Heart right ventricle (tissue), 16 donors: ENCODE measurements at regions not wholly inside any gene's neighbourhood (a gene's known extent, or its start where the extent isn't known, plus 50 kb on each side); places are given as distances from the start of the nearest gene placed in this dataset.

Experiments
- ATAC-seq, 8 donors: fragments of 200-7000 bp; cut with Tn5 transposase; one replicate each; pipeline ENCODE4 v1.9.1; 2020; ENCODE audit warnings: mild to moderate bottlenecking in 8 of 8, moderate library complexity in 8 of 8, moderate number of reproducible peaks in 1 of 8
- DNase-seq, 2 donors: peaks; one replicate each; pipeline ENCODE4 v3.0.0-alpha.2; 2020
- H3K27ac ChIP-seq, 10 donors: fragments of 200-600 bp; sonication (generic) in 2 of 10; one replicate each; pipeline versions ENCODE4 v1.5.0 to v1.8.0; 2020 to 2022; ENCODE audit warnings: mild to moderate bottlenecking in 3 of 10
- H3K27me3 ChIP-seq, 7 donors: fragments of 200-600 bp; one replicate each; pipeline ENCODE4 v1.8.0; 2021 to 2022; ENCODE audit warnings: mild to moderate bottlenecking in 2 of 7
- H3K36me3 ChIP-seq, 9 donors: fragments of 200-600 bp; sonication (generic) in 1 of 9; one replicate each; pipeline versions ENCODE4 v1.5.0 to v1.8.0; 2020 to 2022; ENCODE audit warnings: mild to moderate bottlenecking in 2 of 9
- H3K4me1 ChIP-seq, 9 donors: fragments of 200-600 bp; sonication (generic) in 1 of 9; one replicate each; pipeline versions ENCODE4 v1.5.0 to v1.8.0; 2020 to 2022; ENCODE audit warnings: mild to moderate bottlenecking in 4 of 9
- H3K4me3 ChIP-seq, 10 donors: fragments of 200-600 bp; sonication (generic) in 2 of 10; one replicate each; pipeline versions ENCODE4 v1.5.0 to v1.8.0; 2020 to 2022; ENCODE audit warnings: mild to moderate bottlenecking in 7 of 10, moderate library complexity in 2 of 10
- H3K9me3 ChIP-seq, 11 donors: fragments of 200-600 bp in 10 of 11; sonication (generic) in 2 of 11; one replicate each; pipeline versions ENCODE4 v1.5.0 to v1.8.0; 2013 to 2022; ENCODE audit warnings: mild to moderate bottlenecking in 2 of 11, control low read depth in 1 of 11, moderate library complexity in 1 of 11
- CTCF ChIP-seq, 9 donors: fragments of 200-600 bp; sonication (generic) in 2 of 9; IDR thresholded peaks; one replicate each; pipeline versions ENCODE4 v1.5.0 to v1.8.0; 2021 to 2022; ENCODE audit warnings: antibody characterized with exemption in 9 of 9, mild to moderate bottlenecking in 5 of 9, moderate library complexity in 1 of 9
- WGBS, 2 donors: extraction: QIAGEN DNeasy Blood & Tissue Kit; methylation state at CpG; one replicate each; pipeline ENCODE4 v1.1.7; 2013; ENCODE audit warnings: inconsistent platforms in 1 of 2; 5-methylcytosine and 5-hydroxymethylcytosine counted together
- intact Hi-C, 10 donors: fragments of 100-400 bp; cut with DNase I; formaldehyde crosslinking; loops; one replicate each; pipeline versions ENCODE4 v1.11.1 to v1.14.2; 2022
- donor health status: Arrhythmogenic right ventricular cardiomyopathy.
- donor health status: ischemic (EF 13 %, LVEDD 7.1; RV severe dilation, severe dysfunction).
- donor health status: healthy with polysubstance abuse.
- donor health status: DM: no; HTN: yes; CAD: no.
- donor health status: DM: no; HTN: no; CAD: no.
- donor health status: ischemic (EF 25% LVEDD 6.9; RV normal size, moderate dysfunction).
- donor health status: ischemic (EF 25% LVEDD 5.7; RV mildly dilated, moderate dysfunction).
- donor health status: healthy.
- donor health status: DM: yes; HTN: yes; CAD: no.
- donor health status: Ischemic cardiomyopathy.
- donor health status: ischemic (EF 35%, LVEDD 5.7; RV mildly dilated, moderate dysfunction).
- donor health status: nonischemic (EF 11% LVEDD 7.7; RV severe dilation, severe dysfunction).
- donor health status: DM: yes; HTN: yes; CAD: no.
- donor health status: PGD.
- donor health status: ischemic (EF 29% LVEDD 5.4; RV normal size, mild dysfunction).
- donor health status: nonischemic (EF 23%, LVEDD 6.1; RV moderate dilation, normal function).

- no peak overlapping the region for H3K4me3 ChIP-seq
- ATAC-seq, result no peak
- no peaks in the 10 kb centered on the region for H3K27me3 ChIP-seq
- no peak for TF ChIP-seq CTCF (IDR thresholded peaks at IDR 0.05)
- WGBS, 2 donors, result 28 to 37% methylated on average over 3 of the region's 3 CpGs
- no peaks in the 10 kb centered on the region for H3K36me3 ChIP-seq
- DNase-seq, result no peak
- no peak overlapping the region for H3K27ac ChIP-seq
- intact Hi-C loops, result no loop called here
- H3K4me1 ChIP-seq, result peaks cover 0 to 15% (median 0%) of the 10 kb centered on the region in 9 donors
- H3K9me3 ChIP-seq, result no peaks in the 10 kb centered on the region
Measured at GRCh38 chr10:59557642-59558041, 152.0 kb downstream of the SLC16A9 start.

- TF ChIP-seq CTCF (IDR thresholded peaks at IDR 0.05), result no peak
- intact Hi-C loops, result no loop called here
- no peak for DNase-seq
- no peak overlapping the region for H3K4me3 ChIP-seq
- ATAC-seq, result no peak
- no peaks in the 10 kb centered on the region for H3K27me3 ChIP-seq
- WGBS, 2 donors, result 31 to 48% methylated on average over 1 of the region's 1 CpG
- no peaks in the 10 kb centered on the region for H3K36me3 ChIP-seq
- no peak overlapping the region for H3K27ac ChIP-seq
- H3K4me1 ChIP-seq, result peaks cover 0 to 9% (median 0%) of the 10 kb centered on the region in 9 donors
- no peaks in the 10 kb centered on the region for H3K9me3 ChIP-seq
Measured at GRCh38 chr10:59557052-59557451, 152.6 kb downstream of the SLC16A9 start.

- intact Hi-C loops, result no loop called here
- Histone ChIP-seq H3K4me1 (no peaks in the 10 kb centered on the region), H3K36me3 (no peaks in the 10 kb centered on the region), H3K27me3 (no peaks in the 10 kb centered on the region), H3K4me3 (no peak overlapping the region), H3K27ac (no peak overlapping the region), H3K9me3 (no peaks in the 10 kb centered on the region)
- DNase-seq (no peak), ATAC-seq (no peak)
- WGBS, 2 donors, result 55 to 60% methylated on average over 7 of the region's 7 CpGs
- no peak for TF ChIP-seq CTCF (IDR thresholded peaks at IDR 0.05)
Measured at GRCh38 chr10:59553162-59553900, 156.3 kb downstream of the SLC16A9 start.

GRCh38 chr10:59550061-59550460 is 159.6 kb downstream of the SLC16A9 start:
- ATAC-seq, result no peak
- 76 to 93% methylated on average over 4 of the region's 4 CpGs for WGBS, 2 donors
- no peak overlapping the region for H3K27ac ChIP-seq
- no peaks in the 10 kb centered on the region for H3K4me1 ChIP-seq
- no peaks in the 10 kb centered on the region for H3K9me3 ChIP-seq
- no peak for DNase-seq
- intact Hi-C loops, result no loop called here
- TF ChIP-seq CTCF (IDR thresholded peaks at IDR 0.05), result no peak
- no peaks in the 10 kb centered on the region for H3K27me3 ChIP-seq
- H3K36me3 ChIP-seq, result no peaks in the 10 kb centered on the region
- no peak overlapping the region for H3K4me3 ChIP-seq
